Amniotic stem cell (primary cell): ENCODE measurements at regions not wholly inside any gene's neighbourhood (a gene's known extent, or its start where the extent isn't known, plus 50 kb on each side); places are given as distances from the start of the nearest gene placed in this dataset.

ENCODE experiments used
- DNase-seq: peaks from one replicate; lab custom pipeline; 2025; lab: John Stamatoyannopoulos, UW

DNA sequence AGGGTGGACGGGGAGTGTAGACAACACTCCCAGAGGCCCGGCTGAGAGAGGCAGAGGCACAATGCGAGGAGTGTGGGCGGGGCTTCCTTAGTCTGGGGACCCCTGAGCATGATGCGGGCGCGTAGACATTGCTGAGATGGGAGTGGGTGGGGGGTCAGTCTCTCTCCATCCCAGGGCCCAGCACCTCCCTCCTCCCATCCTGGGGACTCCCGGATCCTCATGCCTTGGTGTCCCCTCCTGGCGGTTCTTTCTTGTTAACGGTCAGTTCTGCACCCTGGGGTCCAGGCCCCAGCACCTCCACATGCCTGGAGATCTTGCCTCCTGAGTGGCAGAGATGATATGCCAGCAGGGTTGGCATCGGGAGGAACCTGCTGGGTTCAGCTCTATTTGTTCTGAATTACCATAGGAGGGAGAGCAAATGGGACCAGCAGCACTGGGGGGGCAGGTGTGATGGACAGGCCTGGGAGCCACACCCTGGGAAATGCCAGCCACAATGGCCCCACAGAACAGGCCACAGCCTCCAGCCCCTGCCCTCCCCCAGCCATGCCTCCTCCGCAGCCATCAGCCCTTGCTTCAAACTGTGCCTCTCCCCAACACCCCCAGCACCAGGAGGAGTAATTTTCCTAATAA is 55.7 kb downstream of the RTL6 start:
- DNase-seq: no peak

DNA sequence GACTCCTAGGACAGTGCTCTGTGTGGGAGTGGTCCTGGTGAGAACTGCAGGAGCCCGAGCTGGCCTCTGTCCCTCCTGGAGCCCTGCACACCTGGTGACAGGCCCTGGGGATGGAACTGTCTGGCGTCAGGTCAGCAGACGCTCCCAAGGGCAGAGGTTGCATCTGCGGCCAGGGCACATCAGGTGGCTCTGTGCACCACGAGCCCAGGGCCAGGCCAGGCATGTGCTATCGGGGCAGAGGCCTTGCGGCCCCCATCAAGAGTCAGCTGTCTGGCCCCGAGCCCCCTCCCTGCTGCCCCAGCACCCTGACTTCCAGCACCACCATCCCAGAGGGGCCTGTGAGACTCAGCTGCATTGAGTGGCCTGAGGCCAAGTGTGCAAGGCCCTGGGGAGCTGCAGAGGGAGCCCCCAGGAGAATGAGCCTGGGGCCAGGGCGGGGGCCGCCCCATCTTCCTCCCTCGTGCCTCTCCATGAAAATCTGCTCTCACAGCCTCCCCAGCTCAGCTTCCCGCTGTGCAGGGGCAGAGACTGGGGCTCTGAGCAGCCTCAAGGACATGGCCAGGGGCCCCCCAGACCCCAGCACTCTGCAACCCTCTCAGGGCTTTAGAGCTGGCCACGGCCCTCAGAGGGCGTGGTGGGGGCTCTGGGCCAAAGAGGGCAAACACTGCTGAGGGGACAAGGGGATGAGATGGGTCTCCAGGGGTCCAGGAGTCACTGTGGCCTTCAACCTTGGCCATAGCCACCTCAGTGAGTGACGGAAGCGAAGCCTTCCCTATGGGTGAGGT is 56.4 kb downstream of the RTL6 start:
- no peak for DNase-seq

DNA sequence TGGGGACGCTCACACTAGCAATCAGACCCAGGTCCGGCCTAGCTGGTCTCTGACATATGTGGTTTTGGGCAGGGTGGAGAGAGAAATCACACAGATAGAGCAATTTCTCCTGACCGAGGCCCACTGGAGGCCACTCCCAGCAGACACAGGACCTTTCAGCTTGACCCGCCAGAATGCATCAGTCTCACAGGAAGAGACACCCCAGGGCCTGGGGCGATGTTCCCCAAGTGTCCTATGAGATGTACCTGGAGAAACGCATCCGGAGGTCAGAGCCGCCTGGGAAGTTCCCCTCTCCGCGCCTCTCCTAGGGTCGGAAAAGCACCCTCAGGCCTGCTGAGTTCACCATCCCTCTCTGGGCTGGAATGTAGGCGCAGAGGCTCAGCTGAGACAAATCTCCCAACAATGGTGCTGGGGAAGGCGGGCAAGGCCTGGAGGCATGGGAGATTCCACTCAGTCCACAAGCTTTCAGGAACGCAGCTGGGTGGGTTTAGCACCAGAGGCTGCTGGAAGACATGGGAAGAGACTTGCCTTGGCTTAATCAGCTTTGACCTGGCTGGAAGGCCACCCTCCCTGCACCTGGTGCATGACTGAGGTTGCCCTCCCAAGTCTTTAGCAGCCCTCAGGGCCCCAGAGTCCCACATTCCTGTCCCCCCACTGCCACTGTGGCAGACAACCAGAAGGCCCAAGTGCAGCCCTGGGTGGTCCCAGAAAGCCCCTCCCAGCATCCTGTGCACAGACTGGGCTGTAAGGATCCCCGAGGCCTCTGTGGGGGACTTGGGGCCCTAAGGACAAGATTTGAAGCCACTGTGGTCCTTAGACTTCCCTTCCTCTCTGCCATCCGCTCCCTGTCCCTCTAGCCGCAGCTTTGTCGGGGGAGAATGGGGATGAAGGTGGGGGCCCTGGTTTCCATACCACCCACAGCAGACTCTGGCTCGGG is 57.5 kb downstream of the RTL6 start:
- DNase-seq: no peak

DNA sequence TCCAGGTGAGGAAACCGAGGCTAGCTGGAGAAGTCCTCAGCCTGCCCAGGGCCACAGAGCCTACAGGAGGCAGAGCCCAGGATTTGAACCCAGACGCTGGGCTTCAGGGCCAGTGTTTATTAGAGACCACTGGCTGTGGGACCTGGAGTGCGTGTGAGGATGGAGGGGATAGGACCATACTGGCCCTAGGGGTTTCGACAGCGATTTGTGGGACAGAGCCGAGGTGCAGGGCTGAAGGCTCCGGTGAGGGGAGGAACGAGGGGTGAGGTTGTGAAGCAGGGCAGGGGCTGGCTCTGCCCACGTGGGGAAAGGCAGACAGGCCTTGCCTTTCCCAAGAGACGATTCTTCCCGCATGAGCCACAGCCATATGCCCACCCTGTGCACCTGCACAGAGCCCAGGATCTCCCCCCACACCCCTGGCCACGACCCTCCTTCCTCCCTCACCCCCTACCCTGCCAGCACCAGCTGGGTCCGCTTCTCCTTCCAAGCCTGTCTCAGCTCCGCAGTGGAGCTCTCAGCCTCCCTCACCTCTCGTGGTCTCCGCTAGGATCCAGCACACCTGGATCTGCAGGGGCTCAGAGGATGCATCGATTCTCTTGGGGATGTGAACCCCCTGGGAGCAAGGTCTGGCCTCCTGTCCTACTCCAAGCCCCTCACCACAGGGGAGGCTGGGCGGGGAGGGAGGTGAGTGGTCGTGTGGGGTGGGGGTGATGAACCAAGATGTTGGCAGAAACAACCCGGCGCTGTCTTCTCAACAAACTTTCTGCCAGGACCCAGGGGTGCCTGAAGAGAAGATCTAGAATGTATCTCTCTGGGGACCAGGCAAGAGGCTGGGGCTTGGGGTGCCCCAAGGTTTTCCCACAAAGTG is 58.4 kb downstream of the RTL6 start:
- no peak for DNase-seq

DNA sequence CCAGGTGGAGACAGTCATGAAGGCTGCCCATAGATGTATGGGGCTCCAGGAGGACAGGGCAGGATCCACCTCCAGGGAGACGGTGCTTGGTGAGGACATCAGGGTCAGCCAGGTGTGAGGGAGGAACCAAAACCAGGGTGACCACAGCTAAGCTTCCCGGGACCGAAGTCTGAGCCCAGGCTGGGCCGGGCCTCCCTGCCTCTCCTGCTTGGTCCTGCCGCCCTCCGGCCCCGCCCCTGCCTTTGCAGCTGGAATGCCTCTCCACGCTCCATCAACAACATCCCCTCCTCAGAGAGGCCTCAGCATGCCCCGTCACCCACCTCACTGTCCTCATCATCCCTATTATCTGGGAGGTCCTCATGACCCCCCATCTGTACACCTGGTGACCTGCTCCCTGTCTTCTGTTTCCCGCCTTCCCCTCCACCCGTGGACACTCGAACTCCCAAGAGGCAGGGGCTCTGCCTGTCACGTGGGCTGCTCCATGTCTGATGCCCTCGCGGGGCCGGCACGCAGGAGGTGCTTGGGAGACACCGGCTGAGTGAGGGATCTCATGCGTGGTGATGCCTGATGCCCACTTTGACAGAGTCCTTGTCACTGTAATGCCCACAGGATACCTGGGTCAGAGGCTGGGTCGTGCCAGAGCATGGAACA is 59.4 kb downstream of the RTL6 start:
- no peak for DNase-seq

DNA sequence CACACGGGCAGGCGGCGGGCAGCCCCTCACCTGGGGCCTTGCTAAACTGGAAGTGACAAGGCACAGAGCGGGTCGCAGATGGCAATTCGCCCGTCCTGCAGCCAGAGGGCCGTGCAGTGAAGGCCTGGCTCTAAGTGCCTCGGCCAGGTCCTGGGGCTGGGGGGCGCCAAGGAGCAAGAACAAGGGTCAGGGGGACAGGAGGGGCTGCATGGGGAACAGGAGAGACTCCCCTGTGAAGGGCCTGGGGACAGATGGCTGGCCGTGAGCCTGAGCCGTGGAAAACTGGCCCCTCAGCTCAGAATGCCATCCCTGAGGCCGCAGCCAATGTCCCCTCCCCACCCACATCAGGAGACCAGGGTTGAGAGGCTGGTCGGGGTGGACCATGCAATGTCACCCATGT is 60.0 kb downstream of the RTL6 start:
- no peak for DNase-seq

DNA sequence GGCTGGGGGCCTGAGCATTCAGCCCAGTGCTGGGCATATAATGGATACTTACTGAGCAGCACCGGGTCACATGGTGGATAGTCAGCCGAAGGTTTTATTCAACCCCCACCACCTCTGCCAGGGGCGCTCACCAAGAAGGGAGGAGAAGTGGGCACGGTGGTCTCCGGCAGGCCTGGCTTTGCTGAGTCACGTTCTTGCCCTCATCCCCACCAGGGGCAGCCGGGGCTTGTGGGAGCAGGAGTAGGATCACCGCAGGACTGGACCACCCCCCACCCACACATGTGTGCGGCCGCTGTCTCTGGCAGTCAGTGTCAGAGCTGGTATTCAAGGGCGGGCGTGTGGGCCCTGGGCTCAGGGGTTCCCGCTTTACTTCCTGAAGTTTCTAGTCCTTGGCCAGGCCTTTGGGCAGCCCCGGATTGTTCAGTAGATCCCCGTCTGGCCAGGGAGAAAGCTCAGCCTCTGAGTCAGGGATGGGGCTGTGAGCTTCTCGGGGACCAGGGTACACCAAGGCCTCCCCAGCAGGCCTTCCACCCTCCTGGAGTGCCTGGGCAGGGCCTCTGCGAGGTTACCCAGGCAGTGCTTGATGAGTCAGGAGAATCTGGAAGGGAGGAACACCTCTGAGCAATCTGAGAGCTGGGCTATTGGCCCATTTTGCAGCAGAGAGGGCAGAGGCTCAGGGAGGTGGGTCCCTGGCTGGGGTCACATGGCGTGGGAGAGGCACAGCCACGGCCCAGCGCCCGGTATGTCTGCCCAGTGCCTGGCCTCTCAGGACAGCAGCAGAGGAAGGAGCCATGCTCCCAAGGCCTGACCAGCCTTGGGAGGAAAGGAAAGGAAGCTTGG is 60.6 kb downstream of the RTL6 start:
- no peak for DNase-seq

DNA sequence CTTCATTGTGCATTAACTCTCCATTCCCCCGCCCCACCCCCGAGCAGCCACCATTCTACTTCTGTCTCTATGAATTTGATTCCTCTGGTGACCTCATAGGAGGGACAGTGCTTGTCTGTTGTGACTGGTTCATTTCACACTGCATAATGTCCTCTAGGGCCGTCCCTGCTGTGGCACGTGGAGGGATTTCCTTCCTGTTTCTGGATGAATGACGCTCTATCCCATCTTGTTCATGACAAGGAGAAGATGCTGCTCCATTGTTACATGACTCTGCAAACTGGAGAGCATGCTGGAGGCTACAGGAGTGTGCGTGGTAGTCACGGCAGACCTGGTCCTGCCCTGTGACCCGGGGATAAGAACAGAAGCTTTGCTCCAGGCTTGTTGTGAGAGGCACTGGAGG is 61.3 kb downstream of the RTL6 start:
- DNase-seq: no peak

DNA sequence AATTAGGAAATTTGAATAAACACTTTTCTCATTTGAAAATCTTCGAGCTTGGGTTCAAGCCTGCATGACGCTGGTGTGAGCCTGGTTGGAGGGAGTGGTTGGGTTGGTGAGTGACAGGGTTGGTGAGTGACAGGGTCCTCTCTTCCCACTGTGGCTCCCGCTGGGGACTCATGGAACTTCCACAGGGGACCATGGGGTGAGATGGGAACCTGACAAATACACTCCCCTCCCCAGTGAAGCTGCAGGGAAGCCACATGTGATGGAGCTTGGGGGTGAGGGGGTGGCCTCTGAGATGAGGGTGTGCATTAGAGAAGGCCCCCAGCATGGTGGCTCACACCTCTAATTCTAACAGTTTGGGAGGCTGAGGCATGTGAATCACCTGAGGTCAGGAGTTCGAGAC is 66.8 kb downstream of the RTL6 start:
- no peak for DNase-seq

DNA sequence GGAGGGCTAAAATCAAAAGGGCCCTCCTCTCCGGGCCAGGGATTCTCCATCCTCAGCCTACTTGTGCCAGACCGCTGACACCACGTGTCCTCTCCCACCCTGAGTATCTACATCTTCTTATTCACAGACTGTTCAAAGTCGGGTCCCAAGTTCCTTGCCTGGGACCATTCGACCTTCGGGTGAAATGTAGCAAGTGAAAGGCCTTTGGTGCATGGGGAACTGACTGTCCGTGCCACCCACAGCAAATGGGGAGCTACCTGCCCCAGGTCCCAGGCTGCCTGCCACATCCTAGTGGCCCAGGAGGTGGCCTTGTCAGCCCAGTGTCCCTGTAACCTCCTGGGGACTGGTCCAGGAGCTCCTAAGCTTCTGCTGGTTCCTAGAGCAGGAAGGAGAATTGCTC is 67.3 kb downstream of the RTL6 start:
- no peak for DNase-seq

DNA sequence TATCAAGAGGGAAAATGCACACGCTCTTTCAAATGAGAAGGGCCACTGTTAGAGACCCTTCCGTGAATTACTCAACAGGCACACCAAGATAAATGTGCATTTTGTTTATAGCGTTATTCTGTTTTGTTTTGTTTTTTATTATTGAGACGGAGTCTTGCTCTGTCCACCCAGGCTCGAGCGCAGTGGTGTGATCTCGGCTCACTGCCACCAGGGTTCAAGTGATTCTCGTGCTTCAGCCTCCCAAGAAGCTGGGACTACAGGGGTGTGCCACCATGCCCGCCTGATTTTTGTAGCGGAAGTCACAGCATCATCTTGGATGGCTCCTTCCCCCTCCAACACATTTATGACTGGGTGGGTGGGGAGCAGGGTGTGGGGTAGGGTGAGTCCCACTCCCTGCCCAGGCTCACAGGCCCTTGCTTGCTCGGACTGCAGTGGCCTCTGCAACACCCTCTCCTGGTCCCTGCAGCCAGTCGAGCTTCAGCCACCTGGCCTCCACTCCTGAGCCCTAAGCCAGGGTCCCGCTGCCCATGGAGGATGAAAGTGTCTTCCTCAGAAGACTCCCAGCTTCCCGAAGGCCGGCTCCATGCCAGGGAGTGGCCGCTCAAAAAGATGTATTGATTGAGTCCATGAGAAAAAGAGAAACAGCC is 68.0 kb downstream of the RTL6 start:
- DNase-seq: no peak

DNA sequence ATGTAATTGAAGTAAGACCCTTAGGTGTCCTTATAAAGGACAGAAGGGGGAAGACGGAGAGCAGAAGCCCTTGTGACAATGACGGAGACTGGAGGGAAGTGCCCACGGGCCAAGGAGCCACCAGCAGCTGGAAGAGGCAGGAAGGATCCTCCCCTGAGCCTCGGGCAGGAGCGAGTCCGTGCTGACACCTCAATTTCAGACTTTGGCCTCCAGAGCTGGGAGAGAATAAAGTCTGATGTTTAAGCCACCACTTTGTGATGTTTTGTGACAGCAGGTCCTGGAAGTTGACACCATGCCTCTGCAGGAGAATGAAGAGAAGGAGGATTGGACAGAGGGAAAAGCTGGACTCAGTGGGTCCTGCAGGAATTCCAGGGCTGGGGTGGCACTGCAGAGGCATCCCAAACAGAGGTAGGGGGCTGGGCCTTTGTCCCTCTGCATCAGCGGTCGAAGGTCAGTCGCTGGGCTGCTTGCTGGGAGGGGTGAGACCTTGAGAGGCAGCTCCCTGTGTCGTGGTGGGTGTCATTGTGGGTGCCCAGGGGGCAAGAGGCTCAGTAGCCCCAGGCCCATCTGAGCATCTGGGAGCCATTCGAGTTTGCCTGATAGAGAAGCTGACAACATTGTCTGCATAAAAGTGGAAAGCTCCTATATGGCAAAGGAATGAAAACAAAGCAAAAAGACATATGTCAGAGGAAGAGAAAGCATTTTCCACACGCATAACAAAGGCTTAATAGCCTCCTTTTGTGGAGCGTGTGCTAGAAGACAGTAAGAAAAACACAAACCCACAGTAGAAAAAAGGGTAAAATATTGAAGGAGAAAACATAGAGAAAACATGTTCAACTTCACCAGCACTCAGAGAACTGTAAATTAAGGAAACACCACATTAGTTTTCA is 68.8 kb downstream of the RTL6 start:
- no peak for DNase-seq

DNA sequence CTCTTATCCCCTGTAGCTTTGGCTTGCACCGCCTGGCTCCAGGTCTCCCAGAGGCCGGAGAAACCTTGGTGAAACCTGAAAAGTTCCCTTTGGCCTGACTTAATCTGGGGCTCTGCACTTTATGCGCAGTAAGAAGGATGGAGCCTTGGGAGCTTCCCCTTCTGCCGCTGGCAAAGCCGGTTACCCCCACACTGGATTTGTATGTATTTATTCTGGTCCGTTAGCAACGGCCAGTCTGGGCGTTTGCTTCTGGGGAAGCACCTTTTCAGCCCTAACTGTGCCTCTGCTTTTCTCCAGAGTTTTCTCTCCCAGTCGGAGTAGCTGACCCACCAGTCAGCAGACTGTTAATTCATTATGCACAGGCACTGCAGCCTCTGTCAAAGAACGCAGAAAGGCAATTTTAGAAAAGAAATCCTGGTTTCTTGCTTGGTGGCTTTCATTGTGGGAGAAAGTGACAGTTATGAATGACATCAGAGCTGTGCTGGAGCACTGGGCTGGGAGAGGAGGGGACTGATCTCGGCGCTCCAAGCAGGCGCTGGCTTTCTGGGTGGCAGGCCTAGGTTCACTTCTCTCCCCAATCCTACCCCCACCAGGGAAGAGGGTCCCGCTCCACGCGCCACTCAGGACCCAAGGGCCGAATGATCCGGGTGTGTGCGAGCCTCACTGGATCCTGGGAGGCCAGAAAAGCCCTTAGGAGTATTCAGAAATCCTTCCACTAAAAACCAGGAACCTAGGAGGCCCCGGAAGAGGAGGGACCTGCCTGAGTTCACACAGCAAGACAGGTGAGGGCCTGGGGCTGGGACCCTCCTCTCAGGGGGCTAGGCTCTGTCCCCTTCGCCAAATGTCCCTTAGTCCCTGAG is 70.2 kb downstream of the RTL6 start:
- DNase-seq: no peak

DNA sequence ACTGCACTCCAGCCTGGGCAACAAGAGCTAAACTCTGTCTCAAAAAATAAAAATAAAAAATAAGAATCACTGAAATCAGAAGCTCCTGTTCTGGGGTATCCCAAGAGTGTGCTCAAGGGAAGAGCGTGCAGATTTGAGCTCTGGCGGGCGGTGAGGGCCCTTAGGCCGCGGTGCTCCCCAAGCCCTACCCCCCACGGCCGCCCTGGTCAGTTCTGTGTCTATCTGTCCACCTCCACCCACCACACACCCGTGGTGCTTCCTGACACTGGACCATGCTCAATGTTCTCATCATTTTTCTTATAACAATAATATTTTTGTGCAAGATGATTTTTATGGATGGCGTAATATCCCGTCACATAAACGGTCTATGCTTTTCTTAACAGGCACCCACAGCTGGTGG is 71.1 kb downstream of the RTL6 start:
- no peak for DNase-seq

DNA sequence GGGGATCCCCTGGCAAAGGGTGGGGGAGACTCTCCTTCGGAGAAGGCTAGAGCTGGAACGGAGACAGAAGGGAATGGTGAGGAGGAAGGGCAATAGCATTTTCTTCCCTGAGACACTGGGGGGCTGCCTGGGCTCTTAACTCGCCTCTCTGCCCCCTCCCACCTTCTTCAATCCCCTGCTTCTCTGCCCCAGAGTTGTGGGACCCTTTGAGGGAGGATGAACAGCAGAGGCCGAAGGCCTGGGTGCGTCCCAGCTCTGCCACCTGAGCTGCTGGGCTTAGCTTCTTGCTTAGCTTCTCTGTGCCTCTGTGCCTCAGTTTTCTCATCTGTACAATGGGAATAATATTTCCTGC is 72.4 kb downstream of the RTL6 start:
- no peak for DNase-seq

DNA sequence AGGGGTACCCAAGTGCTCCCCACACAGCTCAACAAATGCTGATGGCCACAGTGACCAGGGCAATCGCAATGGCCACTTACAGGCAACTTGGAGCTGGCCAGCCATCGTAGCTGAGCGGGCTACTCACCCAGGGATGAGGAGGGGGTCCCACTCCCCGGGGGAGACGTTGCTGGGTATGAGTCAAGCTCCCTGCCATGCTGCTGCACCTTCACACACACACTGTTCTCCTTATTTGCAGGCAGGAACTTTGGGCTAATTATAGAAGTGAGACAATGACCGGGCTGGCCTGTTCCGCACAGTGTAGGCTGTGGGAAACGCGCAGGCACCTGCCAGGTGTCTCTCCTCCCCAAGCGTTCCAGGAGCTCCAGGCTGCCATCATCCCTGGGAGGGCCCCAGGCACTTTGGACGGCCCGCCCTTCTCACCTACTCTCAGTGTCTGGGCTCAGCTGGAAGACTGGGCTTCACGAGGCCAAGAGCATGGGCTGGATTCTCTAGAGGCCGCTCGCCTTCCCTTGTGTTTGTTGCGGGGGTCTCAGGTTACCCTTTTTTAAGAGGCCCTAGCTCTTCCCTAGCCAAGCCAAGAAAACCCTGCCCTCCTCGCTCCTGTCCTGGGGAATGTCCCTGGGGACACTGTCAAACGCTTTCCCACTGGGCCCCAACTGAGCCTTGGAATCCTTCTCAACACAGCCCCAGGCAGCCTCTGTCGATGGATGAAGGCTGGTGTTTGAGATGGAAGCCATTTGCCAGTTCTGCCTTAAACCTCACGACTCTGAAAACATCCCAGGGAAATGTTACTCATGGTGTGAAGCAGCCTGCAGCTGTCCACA is 73.0 kb downstream of the RTL6 start:
- no peak for DNase-seq

DNA sequence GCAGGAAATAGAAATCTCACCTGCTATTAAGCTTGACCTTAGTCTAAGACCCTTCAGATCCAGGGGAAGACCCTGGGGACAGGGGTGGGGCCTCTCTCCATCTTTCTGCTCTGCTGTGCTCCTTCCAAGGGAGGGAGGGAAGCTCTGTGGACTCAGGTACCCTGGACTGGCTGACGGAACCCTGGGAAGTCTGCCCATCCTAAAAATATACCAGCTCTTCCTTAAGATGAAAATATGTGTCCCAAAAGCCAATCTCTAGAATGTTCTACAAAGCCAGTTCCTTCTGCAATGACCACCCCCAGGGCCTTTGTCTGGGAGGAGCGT is 73.7 kb downstream of the RTL6 start:
- no peak for DNase-seq
